ENCODE measurements at regions not wholly inside any gene's neighbourhood (a gene's known extent, or its start where the extent isn't known, plus 50 kb on each side); places are given as distances from the start of the nearest gene placed in this dataset.
A peak's percentile ranks its signal among the peaks of the same experiment; 100 is the strongest.
"Not testable (repeated sequence)": the region's sequence is repeated elsewhere in the genome, so short reads cannot be mapped to it uniquely, and the experiment has no call there.

- DNase-seq, result no peak
Observed at GRCh38 chr11:19429108-19429760, 188.5 kb upstream of the E2F8 start.

GRCh38 chr11:19428206-19429002, 187.7 kb upstream of the E2F8 start:
- peak; percentile 45 for DNase-seq

DNA sequence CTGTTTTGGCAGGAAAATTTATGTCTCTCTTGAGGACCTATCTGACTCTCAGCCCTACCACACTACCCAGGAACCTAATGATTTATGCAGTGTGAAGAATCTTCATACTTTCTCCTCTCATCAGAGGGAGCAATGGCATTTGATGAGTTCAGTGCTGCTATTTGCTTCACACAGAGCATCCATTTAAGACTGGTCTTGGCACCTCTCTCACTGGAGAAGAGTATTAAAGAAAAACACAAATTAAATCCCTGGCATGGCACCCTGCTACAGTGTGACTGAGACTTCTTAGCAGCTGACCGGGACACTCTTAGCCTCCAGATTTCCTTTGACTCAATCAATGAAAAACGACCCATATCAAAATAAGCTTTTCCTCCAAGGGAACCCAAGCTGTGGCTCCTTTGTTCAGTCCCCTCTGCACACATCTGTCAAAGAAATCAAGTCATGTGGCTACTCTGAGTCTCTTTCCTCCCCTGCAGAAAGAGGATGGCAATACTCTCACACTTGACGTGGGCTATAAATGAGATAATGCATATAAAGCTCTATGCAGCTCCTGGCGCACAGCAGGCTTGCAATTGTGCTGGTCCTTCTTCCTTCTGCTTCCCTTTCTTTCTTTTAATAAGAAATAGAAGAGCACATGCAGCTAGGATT, 186.1 kb upstream of the E2F8 start:
- DNase-seq, result no peak

GRCh38 chr11:19426011-19426755, 185.4 kb upstream of the E2F8 start:
- no peak for DNase-seq

DNA sequence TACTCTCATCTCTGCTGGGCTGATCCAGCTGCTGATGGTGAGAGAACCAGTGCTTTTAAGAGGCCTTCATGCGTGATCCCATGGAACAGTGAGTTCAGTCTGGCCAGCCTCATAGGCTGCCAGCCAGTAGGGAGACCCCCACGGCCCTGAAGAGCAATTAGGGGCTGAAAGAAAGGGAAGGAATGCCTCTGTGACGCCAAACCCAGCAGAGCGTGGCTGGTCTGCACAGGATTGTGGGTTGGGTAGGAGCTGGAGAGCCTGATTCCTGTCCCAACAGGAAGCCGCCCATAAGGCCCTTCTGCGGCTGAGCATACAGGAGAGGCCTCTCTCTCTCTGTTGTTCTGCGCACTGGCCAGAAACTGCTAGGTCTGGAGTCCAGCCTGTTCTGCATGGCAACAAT, 181.5 kb upstream of the E2F8 start:
- DNase-seq, result no peak

DNA sequence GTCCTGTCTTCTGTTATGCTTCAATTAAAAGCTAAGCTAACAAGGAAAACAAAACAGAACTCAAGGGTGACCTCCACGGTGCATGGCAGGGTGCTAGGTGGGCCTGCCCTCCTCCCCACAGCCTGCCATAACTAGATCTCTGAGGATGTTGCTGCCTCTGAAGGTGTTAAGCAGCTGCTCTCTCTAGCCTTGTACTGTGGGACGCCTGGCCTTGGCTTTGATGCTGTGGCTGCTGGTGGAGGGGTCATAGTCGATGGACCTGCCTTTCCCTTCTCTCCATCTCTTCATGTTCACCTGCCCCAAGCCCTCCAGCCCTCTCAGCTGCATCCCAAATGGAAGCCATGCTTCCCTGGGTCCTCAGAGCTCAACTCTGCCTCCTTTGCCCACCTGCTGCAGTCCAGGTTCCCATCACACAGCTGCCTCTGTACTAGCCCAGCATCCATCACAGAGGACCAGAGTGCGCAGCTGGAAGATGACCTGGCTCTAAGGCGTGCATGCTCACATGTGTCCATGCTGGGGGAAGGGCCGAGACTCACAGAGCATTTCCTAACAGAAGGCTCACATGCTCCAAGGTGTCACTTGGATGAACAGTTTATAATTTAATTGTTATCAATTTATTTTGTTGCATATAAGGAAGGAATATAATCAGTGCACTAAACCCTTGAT, 180.3 kb upstream of the E2F8 start:
- DNase-seq, result no peak

GRCh38 chr11:19419808-19420207, 179.1 kb upstream of the E2F8 start:
- DNase-seq, result no peak

GRCh38 chr11:19419021-19419750, 178.4 kb upstream of the E2F8 start:
- DNase-seq, result no peak

- no peak for DNase-seq
Observed at GRCh38 chr11:19418221-19418620, 177.5 kb upstream of the E2F8 start.

GRCh38 chr11:19412070-19412469, 171.3 kb upstream of the E2F8 start:
- not testable (repeated sequence) for DNase-seq

DNA sequence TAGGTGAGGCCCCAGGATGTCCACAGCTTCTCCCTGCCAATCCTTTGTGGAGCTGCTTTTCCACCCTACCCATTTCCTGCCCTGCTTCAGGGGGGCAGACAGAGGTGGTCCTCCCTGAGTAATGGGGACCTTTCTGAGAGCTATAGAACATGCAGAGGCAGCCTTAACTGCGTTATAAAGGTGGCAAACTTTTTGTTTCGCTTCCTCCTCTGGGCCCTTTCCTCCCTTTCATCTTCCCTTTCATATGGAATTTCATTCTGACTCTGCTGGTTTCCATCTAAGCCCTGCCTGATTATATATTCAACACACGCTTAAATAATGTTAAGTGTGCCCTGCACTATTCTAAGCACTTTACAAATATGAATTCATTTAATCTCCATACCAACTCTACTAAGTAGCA, 169.3 kb upstream of the E2F8 start:
- no peak for DNase-seq

- no peak for DNase-seq
Observed at GRCh38 chr11:19409307-19409706, 168.6 kb upstream of the E2F8 start.

GRCh38 chr11:19407677-19408270, 167.0 kb upstream of the E2F8 start:
- no peak for DNase-seq

GRCh38 chr11:19405966-19406365, 165.2 kb upstream of the E2F8 start:
- no peak for DNase-seq

DNA sequence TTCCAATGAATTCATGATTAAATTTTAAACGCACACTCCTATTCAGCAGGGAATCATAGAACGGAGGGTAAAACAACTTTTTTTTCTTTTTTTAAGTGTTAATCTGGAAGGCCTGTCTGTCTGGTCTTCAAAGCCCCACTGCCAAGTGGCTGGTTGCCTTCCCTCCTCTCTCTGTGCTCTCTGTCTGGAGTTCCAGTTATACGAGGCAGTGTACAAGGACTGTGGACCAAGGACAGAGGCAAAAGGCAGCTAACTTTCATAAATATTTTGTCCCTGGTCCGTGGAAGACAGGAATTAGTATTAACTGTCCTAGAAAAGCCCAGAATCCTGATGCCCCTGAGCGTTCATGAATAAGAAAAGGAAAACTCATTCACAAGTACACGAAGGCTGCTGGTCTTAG, 164.0 kb upstream of the E2F8 start:
- DNase-seq, result no peak

DNA sequence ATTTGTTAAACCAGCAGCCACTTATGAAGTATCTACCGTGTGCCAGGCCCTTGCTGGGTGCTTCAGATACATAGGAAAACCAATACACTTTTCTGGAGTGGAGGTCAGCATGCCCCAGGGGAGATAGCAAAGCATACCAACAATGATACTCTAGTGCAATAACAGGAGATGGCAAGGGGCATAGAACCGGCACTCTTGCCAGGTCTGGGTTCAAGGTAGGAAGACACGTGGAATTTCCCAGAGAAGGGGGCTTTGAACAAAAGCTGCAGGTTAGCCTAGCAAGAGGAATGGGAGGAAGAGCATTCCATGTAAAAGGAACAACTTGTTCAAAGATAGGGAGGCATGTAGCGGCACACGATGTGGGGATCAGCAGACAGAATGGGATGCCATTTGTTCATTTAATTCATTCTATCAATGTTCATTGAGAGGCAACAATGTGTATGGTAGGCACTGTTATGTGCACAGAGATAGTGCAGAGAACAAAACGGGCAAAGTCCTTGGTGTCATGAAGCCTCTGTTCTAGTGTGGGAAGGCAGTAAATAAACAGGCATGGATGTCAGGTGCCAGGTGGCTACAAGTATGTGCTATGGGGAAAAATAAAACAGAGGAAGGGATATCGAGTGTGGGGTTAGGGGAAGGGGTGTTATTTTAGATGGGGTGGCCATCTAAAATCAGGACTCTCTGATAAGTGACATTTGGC, 162.6 kb upstream of the E2F8 start:
- peak; percentile 36 for DNase-seq

GRCh38 chr11:19400296-19400695, 159.6 kb upstream of the E2F8 start:
- DNase-seq, result no peak

DNA sequence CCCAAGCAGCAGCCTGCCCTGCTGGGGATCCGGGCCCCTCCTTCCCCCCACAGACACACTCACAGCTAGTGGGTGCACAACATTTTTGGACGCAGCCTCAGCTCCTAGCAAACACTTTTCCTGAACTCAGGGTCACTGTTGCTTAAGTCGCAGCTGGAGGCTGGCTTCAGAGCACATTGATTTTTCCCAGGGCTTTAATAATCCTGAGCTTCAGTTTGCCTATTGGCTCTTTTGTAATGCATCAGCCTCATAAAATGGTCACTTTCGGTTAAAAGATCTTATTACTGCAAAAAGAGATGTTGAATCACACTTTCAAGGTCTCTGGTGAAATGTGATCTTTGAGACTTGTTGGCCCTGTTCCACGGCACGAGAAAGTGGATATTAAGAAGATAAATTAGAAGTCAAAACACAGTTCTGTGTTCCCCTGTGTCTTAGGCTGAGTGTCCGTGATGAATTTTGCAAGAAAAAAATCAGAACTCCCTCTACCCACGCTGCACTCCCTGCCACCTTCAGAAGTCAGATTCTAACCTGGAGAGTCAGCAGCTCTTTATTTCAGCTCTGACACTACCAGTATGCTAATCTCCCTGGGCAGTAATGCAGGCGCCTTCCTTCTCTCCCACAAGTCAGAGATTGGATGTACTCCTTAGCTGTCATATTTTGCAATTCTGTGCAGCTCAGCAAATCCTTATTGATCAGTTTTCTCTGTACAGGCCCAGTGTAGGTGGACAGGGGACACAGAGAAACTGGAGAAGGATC, 158.2 kb upstream of the E2F8 start:
- DNase-seq, result no peak

DNA sequence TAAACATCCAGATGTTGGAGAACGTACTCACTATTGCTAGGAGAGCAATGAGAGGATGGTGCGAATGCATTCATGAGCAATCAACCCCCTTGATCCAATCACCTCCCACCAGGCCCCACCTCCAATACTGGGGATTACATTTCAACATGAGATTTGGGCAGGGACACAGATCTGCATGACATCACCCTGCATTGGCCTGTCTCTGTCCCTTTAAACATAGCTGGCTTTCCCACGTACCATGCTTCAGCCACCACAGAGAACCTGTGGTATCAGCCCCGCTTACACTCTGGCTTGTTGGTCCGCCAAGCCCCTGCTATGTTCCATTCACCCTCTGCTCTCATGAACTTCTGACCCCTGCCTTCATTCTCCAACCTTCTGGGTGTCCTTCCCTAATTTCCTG, 157.5 kb upstream of the E2F8 start:
- DNase-seq, result no peak

DNA sequence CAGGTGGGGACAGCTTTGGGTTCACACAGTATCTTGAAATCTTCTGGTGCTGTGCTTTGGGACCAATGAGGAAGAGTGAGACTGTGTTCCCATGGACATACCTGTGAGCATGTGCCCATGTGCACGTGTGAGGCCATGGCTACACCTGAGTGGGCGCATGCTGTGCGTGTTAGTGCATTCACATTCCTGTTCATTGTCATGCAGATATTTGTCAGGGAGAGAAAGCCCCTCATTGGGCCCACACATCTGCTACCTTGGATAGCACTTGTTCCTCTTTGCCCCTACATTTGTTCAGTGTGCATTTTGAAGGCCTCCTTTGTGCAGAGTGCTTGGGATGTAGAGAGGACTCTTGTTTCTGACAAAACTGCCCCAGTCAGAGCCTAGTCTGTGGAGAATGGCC, 154.3 kb upstream of the E2F8 start:
- no peak for DNase-seq

Measured in NCI-H1092 treated with DMSO at 0.1 percent for 48 hours (cell line).